Fibroblast of pulmonary artery (primary cell): ENCODE measurements at regions not wholly inside any gene's neighbourhood (a gene's known extent, or its start where the extent isn't known, plus 50 kb on each side); places are given as distances from the start of the nearest gene placed in this dataset.
A peak's percentile ranks its signal among the peaks of the same experiment; 100 is the strongest.

Experiments
- DNase-seq: peaks from one replicate; pipeline ENCODE4 v3.0.0-alpha.2; 2010; ENCODE audit warnings: low read depth
- H3K4me3 ChIP-seq: replicated peaks from 2 replicates; pipeline ENCODE4 v1.5.1; 2011; ENCODE audit warnings: low read depth, mild to moderate bottlenecking, control low read depth, low read length, moderate library complexity
- TF ChIP-seq, protein P1 (sequence below): IDR thresholded peaks from 2 replicates; pipeline ENCODE4 v1.5.1; 2011; ENCODE audit warnings: mild to moderate bottlenecking, control low read depth, low read length, inconsistent platforms; ENCODE audit errors: missing control alignments

DNA sequence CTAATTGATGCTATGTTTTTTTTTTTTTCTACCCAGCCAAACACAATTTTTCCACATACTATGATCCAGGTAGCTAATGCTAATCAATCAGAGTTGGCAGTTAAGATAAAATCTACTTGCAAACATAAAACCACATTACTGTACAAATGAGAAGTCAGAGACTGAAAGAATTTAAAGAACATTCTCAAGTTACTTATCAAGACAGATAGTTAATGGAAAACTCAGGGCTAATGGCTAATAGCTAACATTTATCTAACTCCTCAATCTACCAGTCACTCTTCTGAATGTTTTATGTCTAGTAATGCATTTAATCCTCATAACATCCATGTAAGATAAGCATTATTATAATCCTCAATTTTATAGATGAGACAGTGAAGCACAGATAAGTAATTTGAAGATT is 537.6 kb upstream of the SETBP1 start:
- no peak overlapping the region for H3K4me3 ChIP-seq
- TF ChIP-seq, protein P1, sequence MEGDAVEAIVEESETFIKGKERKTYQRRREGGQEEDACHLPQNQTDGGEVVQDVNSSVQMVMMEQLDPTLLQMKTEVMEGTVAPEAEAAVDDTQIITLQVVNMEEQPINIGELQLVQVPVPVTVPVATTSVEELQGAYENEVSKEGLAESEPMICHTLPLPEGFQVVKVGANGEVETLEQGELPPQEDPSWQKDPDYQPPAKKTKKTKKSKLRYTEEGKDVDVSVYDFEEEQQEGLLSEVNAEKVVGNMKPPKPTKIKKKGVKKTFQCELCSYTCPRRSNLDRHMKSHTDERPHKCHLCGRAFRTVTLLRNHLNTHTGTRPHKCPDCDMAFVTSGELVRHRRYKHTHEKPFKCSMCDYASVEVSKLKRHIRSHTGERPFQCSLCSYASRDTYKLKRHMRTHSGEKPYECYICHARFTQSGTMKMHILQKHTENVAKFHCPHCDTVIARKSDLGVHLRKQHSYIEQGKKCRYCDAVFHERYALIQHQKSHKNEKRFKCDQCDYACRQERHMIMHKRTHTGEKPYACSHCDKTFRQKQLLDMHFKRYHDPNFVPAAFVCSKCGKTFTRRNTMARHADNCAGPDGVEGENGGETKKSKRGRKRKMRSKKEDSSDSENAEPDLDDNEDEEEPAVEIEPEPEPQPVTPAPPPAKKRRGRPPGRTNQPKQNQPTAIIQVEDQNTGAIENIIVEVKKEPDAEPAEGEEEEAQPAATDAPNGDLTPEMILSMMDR, result no peak
- no peak for DNase-seq

DNA sequence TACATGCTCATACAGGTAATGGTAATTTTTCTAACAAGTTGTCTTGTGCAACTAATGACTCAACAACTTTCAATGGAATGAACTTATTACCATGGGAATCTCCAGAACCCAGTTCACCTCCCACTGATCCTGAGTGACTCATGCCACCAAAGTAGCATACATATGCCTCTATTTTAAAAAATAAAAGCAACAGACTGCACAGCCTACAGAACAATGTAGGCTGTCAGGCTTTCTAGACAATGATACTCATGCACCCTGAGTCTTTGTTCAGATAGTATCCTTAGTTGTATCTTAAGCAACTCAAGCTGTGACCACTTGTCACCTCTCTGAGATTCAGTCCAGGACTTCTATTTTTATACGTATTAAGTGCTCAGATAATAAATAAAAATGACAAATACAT is 531.0 kb upstream of the SETBP1 start:
- peak; percentile 92 for DNase-seq
- H3K4me3 ChIP-seq, result no peak overlapping the region
- TF ChIP-seq, protein P1, result no peak

- TF ChIP-seq, protein P1, result no peak
- no peak for DNase-seq
- no peak overlapping the region for H3K4me3 ChIP-seq
Observed at GRCh38 chr18:44153981-44154380, 526.7 kb upstream of the SETBP1 start.

DNA sequence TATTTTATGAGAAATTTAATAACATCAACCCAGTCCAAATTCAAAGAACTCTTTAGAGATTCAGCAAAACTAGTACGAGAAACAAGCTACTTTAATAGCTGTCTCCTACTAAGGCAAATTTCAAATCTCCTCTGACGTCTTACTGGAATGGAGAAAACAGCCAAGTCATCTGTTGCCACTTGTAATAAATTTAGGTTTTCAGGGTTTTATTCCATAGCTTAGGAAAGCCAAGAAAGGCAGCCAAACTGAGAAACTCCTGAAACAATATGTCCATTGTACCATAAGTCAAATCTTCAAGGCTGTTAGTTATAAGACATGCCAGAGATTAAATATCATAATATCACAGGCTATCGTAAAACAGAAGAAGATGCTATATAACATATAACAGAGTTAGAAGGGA is 524.6 kb upstream of the SETBP1 start:
- no peak overlapping the region for H3K4me3 ChIP-seq
- TF ChIP-seq, protein P1, result no peak
- DNase-seq, result no peak

- no peak for DNase-seq
- no peak overlapping the region for H3K4me3 ChIP-seq
- TF ChIP-seq, protein P1, result no peak
Observed at GRCh38 chr18:44156776-44157335, 523.8 kb upstream of the SETBP1 start.

- DNase-seq, result peak; percentile 17
- no peak overlapping the region for H3K4me3 ChIP-seq
- TF ChIP-seq, protein P1, result no peak
Observed at GRCh38 chr18:44170208-44170880, 510.3 kb upstream of the SETBP1 start.

DNA sequence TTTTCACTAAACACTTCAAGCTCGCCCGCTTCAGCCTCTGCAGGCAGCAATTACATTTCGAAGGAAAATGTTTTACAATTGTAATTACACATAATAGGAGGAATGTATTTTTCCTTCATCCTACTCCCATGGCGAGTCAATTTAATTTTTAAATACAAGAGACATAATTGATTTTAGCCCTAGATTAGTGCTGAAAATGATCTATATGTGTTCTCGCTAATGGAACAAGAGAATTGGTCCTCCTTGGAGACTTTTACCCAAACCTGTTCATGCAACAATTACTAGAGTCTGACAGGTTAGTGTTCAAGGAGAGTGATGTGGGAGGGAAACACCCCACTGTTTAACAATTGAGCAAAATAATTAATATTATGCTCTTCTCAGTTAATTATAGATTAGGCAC is 509.4 kb upstream of the SETBP1 start:
- no peak overlapping the region for H3K4me3 ChIP-seq
- TF ChIP-seq, protein P1, result no peak
- DNase-seq, result no peak
